ENCODE measurements at regions not wholly inside any gene's neighbourhood (a gene's known extent, or its start where the extent isn't known, plus 50 kb on each side); places are given as distances from the start of the nearest gene placed in this dataset.

DNA sequence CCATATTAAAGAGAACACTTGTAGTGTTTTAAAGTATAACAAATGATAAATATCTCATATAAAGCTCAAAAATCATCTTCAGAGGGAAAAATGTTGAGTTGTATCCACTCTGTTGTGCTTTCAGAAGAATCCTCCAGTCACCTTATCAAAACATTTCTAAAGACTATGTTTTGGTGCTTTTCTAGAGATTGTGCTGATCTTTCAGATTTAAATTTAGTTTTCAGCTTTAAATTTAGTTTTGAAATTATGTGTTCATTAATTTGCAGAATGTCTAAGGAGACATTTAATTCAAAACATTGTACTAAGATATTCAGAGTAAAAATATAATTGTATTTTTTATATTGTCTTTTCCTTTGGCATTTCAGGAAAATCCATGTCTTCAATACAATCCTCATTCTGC, 303.1 kb upstream of the KYNU start:
- no peak for TF ChIP-seq POLR2A (IDR thresholded peaks at IDR 0.05; ENCODE audit: low read length)
- no peak for TF ChIP-seq GATA1 (IDR thresholded peaks at IDR 0.05; ENCODE audit: low read depth, low read length)
